Neural cell (in vitro differentiated cells): ENCODE measurements at regions not wholly inside any gene's neighbourhood (a gene's known extent, or its start where the extent isn't known, plus 50 kb on each side); places are given as distances from the start of the nearest gene placed in this dataset.

Experiments
- H2AFZ ChIP-seq: fragments of 200-600, 300-800 bp; sonication (generic), shearing (Covaris generic); 2 replicates; pipeline ENCODE4 v1.6.0; 2014; ENCODE audit warnings: low read depth, mild to moderate bottlenecking, antibody characterized with exemption, low read length, moderate library complexity
- H3F3A ChIP-seq: fragments of 200-600 bp; shearing (Covaris generic); 2 replicates; pipeline ENCODE4 v1.6.1; 2016; ENCODE audit warnings: mild to moderate bottlenecking, moderate library complexity, mixed read lengths, antibody characterized with exemption, low read length; ENCODE audit not compliant: insufficient read depth, poor library complexity, severe bottlenecking
- H3K27ac ChIP-seq: fragments of 200-600, 300-800 bp; sonication (generic), shearing (Covaris generic); 2 replicates; pipeline ENCODE4 v1.5.1; 2014; ENCODE audit warnings: mild to moderate bottlenecking, low read length, moderate library complexity
- H3K27me3 ChIP-seq: fragments of 300-800, 200-600 bp; sonication (generic), shearing (Covaris generic); 2 replicates; pipeline ENCODE4 v1.6.0; 2014; ENCODE audit warnings: mild to moderate bottlenecking, low read depth, low read length, moderate library complexity; ENCODE audit not compliant: insufficient read depth
- H3K36me3 ChIP-seq: fragments of 300-800, 200-600 bp; sonication (generic), shearing (Covaris generic); 2 replicates; pipeline ENCODE4 v1.5.1; 2014; ENCODE audit warnings: mild to moderate bottlenecking, antibody characterized with exemption, low read length, moderate library complexity; ENCODE audit not compliant: insufficient read depth
- H3K4me2 ChIP-seq: fragments of 300-800, 200-600 bp; sonication (generic), shearing (Covaris generic); 2 replicates; pipeline ENCODE4 v1.6.0; 2014; ENCODE audit warnings: mild to moderate bottlenecking, low read length
- H3K4me3 ChIP-seq: fragments of 300-800, 200-600 bp; sonication (generic), shearing (Covaris generic); 2 replicates; pipeline ENCODE4 v1.5.1; 2014; ENCODE audit warnings: mild to moderate bottlenecking, low read length, moderate library complexity
- H3K79me2 ChIP-seq: fragments of 200-600 bp; shearing (Covaris generic); replicated peaks from 2 replicates; pipeline ENCODE4 v1.6.0; 2014; ENCODE audit warnings: mild to moderate bottlenecking, low read length, moderate library complexity; ENCODE audit not compliant: insufficient read depth
- H3K9ac ChIP-seq: fragments of 300-800, 200-600 bp; sonication (generic), shearing (Covaris generic); 2 replicates; pipeline ENCODE4 v1.6.1; 2016; ENCODE audit warnings: mild to moderate bottlenecking, low read length, mixed read lengths
- H3K9me2 ChIP-seq: fragments of 200-600 bp; shearing (Covaris generic); 2 replicates; pipeline ENCODE4 v1.6.1; 2016; ENCODE audit warnings: mild to moderate bottlenecking, low read length, mixed read lengths; ENCODE audit not compliant: insufficient read depth
- H3K9me3 ChIP-seq: fragments of 200-600, 300-800 bp; sonication (generic), shearing (Covaris generic); 2 replicates; pipeline ENCODE4 v1.6.1; 2016; ENCODE audit warnings: mild to moderate bottlenecking, mixed run types, low read length, moderate library complexity, mixed read lengths
- H4K20me1 ChIP-seq: fragments of 200-600 bp; shearing (Covaris generic); 2 replicates; pipeline ENCODE4 v1.6.1; 2016; ENCODE audit warnings: mild to moderate bottlenecking, mixed run types; ENCODE audit not compliant: insufficient read depth
- EP300 ChIP-seq: fragments of 450-650 bp; conservative IDR thresholded peaks from 2 replicates; pipeline ENCODE4 v1.6.1; 2014; ENCODE audit warnings: antibody characterized with exemption, mild to moderate bottlenecking, moderate library complexity; ENCODE audit not compliant: poor library complexity, severe bottlenecking
- EZH2 ChIP-seq: fragments of 200-600, 300-800 bp; shearing (Covaris generic), sonication (generic); IDR thresholded peaks from 2 replicates; pipeline ENCODE4 v1.6.1; 2014; ENCODE audit warnings: antibody characterized with exemption, low read length, borderline replicate concordance, mild to moderate bottlenecking; ENCODE audit not compliant: insufficient read depth, poor library complexity, severe bottlenecking
- MXI1 ChIP-seq: fragments of 450-650 bp; conservative IDR thresholded peaks from 2 replicates; pipeline ENCODE4 v1.6.1; 2014; ENCODE audit warnings: antibody characterized with exemption, mild to moderate bottlenecking; ENCODE audit not compliant: poor library complexity, severe bottlenecking
- POLR2AphosphoS5 ChIP-seq: IDR thresholded peaks from 2 replicates; pipeline ENCODE4 v1.6.1; 2012
- RAD21 ChIP-seq: fragments of 450-650 bp; conservative IDR thresholded peaks from 2 replicates; pipeline ENCODE4 v1.6.1; 2014; ENCODE audit warnings: antibody characterized with exemption, mild to moderate bottlenecking, moderate library complexity
- SMC3 ChIP-seq: fragments of 450-650 bp; conservative IDR thresholded peaks from 2 replicates; pipeline ENCODE4 v1.6.1; 2014; ENCODE audit warnings: antibody characterized with exemption, mild to moderate bottlenecking, moderate library complexity; ENCODE audit not compliant: poor library complexity
- TAF1 ChIP-seq: IDR thresholded peaks from 2 replicates; pipeline ENCODE4 v1.6.1; 2012; ENCODE audit warnings: low read depth
- TF ChIP-seq, protein P1 (sequence below): fragments of 450-650 bp; IDR thresholded peaks from 2 replicates; pipeline ENCODE4 v1.5.1; 2014; ENCODE audit warnings: antibody characterized with exemption, mild to moderate bottlenecking, moderate library complexity; ENCODE audit not compliant: poor library complexity, severe bottlenecking
- TF ChIP-seq, protein P2 (sequence below): IDR thresholded peaks from 2 replicates; pipeline ENCODE4 v1.6.1; 2012; ENCODE audit warnings: borderline replicate concordance

DNA sequence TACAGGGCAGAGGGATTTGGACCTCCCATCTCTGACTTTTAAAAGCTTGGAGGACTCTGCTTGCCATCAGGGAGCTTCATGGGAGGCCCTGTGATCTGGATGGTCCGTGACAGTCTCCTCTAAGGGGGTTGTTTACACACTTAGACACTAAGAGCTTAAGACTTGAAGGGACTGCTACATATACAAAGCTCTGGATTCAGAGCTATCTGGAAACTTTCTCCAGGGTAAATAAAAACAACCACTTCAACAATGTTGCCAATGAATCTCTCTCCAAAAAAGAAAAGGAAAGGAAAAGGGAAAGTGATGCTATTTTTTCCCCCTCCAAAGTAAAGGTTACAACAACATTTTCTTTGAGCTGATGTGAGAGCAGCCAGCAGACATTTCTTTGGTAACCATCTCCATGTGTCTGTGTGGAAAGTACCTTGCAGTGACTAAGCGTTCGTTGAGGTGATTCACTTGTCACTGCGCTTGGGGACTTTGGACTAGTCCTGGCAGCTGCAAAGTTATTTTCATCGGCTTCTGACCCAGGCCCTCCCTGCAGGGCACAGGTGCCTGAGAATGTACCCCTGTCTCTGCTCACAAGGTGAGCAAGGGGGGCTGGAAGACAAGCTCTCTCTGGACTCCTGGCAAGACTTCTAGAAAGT lies 262.1 kb upstream of the KLF4 start:
- no peaks in the 10 kb centered on the region for H3F3A ChIP-seq
- TF ChIP-seq SMC3, result no peak
- TF ChIP-seq RAD21, result no peak
- no peak for TF ChIP-seq POLR2AphosphoS5
- no peak for TF ChIP-seq MXI1
- no peak for TF ChIP-seq EP300
- no peak for TF ChIP-seq EZH2
- TF ChIP-seq, protein P1, sequence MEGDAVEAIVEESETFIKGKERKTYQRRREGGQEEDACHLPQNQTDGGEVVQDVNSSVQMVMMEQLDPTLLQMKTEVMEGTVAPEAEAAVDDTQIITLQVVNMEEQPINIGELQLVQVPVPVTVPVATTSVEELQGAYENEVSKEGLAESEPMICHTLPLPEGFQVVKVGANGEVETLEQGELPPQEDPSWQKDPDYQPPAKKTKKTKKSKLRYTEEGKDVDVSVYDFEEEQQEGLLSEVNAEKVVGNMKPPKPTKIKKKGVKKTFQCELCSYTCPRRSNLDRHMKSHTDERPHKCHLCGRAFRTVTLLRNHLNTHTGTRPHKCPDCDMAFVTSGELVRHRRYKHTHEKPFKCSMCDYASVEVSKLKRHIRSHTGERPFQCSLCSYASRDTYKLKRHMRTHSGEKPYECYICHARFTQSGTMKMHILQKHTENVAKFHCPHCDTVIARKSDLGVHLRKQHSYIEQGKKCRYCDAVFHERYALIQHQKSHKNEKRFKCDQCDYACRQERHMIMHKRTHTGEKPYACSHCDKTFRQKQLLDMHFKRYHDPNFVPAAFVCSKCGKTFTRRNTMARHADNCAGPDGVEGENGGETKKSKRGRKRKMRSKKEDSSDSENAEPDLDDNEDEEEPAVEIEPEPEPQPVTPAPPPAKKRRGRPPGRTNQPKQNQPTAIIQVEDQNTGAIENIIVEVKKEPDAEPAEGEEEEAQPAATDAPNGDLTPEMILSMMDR, result no peak
- no peak for TF ChIP-seq TAF1
- no peaks in the 10 kb centered on the region for H3K9me2 ChIP-seq
- H3K4me2 ChIP-seq, result no peak overlapping the region
- H3K9ac ChIP-seq, result no peak overlapping the region
- H3K27me3 ChIP-seq, result no peaks in the 10 kb centered on the region
- no peaks in the 10 kb centered on the region for H3K36me3 ChIP-seq
- H3K4me3 ChIP-seq, result no peak overlapping the region
- H3K9me3 ChIP-seq, result no peaks in the 10 kb centered on the region
- H4K20me1 ChIP-seq, result no peaks in the 10 kb centered on the region
- no peaks in the 10 kb centered on the region for H3K79me2 ChIP-seq
- no peak overlapping the region for H2AFZ ChIP-seq
- H3K27ac ChIP-seq, result no peak overlapping the region

DNA sequence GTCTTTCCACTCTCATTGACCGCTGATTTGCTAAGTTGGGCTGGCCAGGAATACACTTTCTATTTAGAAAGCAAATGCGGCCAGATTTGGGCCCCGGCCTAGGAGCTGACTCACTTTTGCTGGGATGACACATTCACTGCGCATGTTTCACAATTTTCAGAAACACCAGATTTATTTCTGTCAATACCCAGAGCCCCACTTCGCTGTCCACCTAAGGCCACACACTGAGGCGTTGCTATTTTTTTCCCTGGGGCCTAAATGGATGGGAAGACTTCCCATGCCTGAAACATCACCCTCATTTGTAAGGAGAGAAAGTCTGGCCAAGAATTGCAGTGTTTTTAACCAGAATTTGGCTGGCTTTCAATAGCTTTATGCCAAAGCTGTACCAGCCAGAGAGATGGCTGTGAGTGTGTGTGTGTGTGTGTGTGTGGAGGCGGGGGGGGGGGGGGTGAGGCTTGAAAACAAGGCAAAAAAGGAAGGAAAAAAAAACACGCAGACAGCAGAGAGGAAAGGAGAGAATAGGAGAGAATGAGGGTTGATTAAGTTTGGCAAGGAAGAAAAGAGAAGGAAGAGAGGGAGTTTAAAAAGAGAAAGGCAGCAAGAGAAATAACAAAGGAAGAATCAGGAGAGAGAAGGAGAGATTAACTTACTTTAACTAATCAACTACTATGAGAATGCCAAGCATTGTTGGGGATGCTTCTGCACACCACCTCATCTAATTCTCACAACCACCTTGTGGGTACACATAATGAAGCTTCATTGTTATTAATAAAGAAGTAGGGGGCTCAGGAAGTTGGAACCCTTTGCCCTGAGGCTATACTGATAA lies 261.4 kb upstream of the KLF4 start:
- H4K20me1 ChIP-seq, result no peaks in the 10 kb centered on the region
- no peaks in the 10 kb centered on the region for H3K9me2 ChIP-seq
- H3K9me3 ChIP-seq, result no peaks in the 10 kb centered on the region
- H3K9ac ChIP-seq, result no peak overlapping the region
- no peak overlapping the region for H3K27ac ChIP-seq
- no peaks in the 10 kb centered on the region for H3K36me3 ChIP-seq
- no peak overlapping the region for H2AFZ ChIP-seq
- no peaks in the 10 kb centered on the region for H3F3A ChIP-seq
- H3K4me2 ChIP-seq, result no peak overlapping the region
- no peak overlapping the region for H3K4me3 ChIP-seq
- no peaks in the 10 kb centered on the region for H3K79me2 ChIP-seq
- TF ChIP-seq RAD21, result no peak
- TF ChIP-seq MXI1, result no peak
- TF ChIP-seq, protein P2, sequence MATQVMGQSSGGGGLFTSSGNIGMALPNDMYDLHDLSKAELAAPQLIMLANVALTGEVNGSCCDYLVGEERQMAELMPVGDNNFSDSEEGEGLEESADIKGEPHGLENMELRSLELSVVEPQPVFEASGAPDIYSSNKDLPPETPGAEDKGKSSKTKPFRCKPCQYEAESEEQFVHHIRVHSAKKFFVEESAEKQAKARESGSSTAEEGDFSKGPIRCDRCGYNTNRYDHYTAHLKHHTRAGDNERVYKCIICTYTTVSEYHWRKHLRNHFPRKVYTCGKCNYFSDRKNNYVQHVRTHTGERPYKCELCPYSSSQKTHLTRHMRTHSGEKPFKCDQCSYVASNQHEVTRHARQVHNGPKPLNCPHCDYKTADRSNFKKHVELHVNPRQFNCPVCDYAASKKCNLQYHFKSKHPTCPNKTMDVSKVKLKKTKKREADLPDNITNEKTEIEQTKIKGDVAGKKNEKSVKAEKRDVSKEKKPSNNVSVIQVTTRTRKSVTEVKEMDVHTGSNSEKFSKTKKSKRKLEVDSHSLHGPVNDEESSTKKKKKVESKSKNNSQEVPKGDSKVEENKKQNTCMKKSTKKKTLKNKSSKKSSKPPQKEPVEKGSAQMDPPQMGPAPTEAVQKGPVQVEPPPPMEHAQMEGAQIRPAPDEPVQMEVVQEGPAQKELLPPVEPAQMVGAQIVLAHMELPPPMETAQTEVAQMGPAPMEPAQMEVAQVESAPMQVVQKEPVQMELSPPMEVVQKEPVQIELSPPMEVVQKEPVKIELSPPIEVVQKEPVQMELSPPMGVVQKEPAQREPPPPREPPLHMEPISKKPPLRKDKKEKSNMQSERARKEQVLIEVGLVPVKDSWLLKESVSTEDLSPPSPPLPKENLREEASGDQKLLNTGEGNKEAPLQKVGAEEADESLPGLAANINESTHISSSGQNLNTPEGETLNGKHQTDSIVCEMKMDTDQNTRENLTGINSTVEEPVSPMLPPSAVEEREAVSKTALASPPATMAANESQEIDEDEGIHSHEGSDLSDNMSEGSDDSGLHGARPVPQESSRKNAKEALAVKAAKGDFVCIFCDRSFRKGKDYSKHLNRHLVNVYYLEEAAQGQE, result no peak
- TF ChIP-seq TAF1, result no peak
- no peak for TF ChIP-seq SMC3
- no peak for TF ChIP-seq EZH2
- TF ChIP-seq, protein P1, result no peak
- no peak for TF ChIP-seq EP300
- no peak for TF ChIP-seq POLR2AphosphoS5
- no peaks in the 10 kb centered on the region for H3K27me3 ChIP-seq
